ENCODE measurements at regions not wholly inside any gene's neighbourhood (a gene's known extent, or its start where the extent isn't known, plus 50 kb on each side); places are given as distances from the start of the nearest gene placed in this dataset.

DNA sequence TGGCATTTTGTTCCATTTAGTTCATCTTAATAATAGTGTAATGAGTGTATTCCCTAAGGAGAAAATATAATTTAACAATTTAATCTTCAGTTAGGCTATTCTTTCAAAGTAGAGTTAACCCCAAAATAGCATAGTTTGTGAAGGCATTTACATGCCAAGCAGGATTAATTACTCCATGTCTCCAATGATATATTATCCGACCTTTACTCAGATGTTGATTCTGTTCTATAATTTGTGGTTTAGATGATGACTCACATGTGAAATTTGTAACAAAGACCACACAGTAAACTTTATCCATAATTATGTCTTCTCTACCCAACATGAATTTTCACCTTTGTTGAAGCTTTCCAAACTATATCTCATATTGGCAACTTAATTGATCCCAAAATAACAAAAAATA lies 2065.2 kb downstream of the MRPL39 start:
- DNase-seq (ENCODE audit: extremely low read depth in 1 of 2, low read depth in 1 of 2) = no peak

GRCh38 chr21:23541571-23541970 lies 2065.7 kb downstream of the MRPL39 start:
- no peak for DNase-seq (ENCODE audit: extremely low read depth in 1 of 2, low read depth in 1 of 2)

GRCh38 chr21:23534850-23535249 lies 2072.4 kb downstream of the MRPL39 start:
- DNase-seq (ENCODE audit: extremely low read depth in 1 of 2, low read depth in 1 of 2) = no peak

DNA sequence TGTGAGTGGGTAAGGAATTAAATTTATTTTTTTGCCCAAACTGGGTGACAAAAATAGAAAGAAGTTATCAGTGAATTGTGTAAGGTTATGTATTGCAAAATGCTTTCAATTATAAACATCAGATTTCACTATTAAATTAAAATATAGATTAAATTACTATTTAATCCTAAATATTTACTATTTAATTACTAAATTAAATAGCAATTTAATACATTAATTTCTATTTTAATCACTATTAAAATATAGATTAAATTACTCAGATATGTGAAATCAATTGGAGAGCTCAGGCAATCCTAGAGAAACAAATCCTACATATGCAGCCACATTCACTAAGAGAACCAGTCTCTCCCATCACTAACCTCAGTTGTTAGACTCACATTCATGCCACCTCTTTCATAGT lies 2075.8 kb downstream of the MRPL39 start:
- DNase-seq (ENCODE audit: extremely low read depth in 1 of 2, low read depth in 1 of 2) = no peak

DNA sequence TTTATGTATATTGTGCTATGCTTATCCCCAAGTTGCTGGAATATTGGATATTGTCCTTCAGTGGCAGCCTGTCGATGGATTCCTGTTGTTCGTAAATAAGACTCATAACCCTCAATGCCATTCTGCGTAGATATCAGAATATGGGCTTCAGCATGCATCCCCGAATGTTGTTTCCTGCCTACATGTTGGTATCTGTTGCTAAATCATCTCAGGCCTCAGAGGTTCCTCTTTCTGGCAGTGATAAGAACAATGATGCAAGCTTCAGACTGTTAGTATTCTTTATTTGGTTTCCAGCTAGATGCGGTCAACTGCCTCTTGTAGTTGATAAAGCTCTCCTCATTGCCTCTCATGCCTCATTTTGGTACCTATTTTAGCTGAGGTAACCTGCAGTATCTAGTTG lies 2082.6 kb downstream of the MRPL39 start:
- DNase-seq (ENCODE audit: extremely low read depth in 1 of 2, low read depth in 1 of 2) = no peak

- DNase-seq (ENCODE audit: extremely low read depth in 1 of 2, low read depth in 1 of 2) = no peak
Observed at GRCh38 chr21:23522751-23523150, 2084.5 kb downstream of the MRPL39 start.

- DNase-seq (ENCODE audit: extremely low read depth in 1 of 2, low read depth in 1 of 2) = no peak
Observed at GRCh38 chr21:23507501-23507900, 2099.8 kb downstream of the MRPL39 start.

DNA sequence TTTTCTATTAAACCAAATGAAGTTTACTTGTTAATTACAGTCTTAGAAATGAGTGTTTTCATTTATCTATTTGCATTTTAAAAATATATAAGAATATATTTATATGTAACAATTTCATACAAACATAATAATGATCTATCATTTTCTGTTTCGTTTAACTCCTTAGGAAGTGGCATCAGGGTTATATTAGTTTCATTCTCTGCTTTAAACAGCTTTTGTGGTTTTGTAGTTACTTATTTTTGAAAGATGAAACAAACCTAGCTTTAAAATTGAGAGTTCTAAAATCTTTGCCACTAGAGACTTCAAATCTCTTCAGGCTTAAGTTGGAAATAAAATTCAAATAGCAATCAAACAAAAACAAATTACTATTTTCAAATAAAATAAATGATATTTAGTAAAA lies 2110.6 kb downstream of the MRPL39 start:
- no peak for DNase-seq (ENCODE audit: extremely low read depth in 1 of 2, low read depth in 1 of 2)

DNA sequence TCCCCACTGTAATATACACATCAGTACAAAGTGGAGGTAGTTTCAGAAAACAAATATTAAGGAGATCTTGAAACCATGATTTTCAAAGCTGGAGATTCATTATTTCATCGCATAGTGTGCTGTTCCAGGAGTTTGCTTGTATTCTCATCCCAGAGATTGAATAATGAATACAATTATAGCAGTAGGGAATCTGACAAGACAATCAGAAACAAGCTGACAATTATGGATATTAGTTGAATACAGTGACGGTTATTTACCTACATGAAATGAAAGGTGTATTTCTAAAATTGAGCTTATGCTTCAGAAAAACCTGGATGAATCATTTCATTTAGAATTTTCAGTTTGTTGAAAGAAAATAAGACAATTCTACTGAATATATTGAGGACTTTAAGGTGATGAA lies 2119.0 kb downstream of the MRPL39 start:
- DNase-seq (ENCODE audit: extremely low read depth in 1 of 2, low read depth in 1 of 2) = no peak

DNA sequence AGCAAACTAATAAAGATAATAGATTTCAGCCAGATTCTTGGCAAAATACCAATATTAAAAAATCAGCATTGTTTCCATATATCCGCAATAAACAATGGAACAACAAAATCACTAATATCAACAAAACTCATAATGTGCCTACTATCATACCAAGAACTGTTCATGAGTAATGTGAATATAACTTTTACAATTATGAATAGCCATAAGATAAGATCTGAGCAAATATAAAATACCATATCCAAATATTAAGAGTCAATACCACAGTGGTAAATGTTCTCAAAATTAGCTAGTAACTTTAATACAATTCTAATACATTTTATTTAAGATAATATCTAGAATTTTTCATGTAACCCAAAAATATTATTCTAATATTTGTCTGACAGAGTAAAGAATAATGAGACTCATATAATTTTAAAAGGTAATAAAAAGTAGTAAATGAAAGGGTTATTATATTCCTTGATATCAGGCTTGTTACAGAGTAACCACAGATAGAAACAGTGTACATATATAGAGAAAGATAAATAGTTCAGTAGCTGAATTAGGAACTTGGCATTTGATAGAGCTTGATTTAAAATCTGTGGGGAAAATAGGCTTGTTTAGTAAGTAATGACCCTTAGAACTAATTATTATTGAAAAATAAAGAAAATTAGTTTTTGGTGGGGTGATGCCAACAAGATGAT lies 2126.6 kb downstream of the MRPL39 start:
- DNase-seq (ENCODE audit: extremely low read depth in 1 of 2, low read depth in 1 of 2) = no peak

GRCh38 chr21:23478381-23478780 lies 2128.9 kb downstream of the MRPL39 start:
- DNase-seq (ENCODE audit: extremely low read depth in 1 of 2, low read depth in 1 of 2) = no peak

DNA sequence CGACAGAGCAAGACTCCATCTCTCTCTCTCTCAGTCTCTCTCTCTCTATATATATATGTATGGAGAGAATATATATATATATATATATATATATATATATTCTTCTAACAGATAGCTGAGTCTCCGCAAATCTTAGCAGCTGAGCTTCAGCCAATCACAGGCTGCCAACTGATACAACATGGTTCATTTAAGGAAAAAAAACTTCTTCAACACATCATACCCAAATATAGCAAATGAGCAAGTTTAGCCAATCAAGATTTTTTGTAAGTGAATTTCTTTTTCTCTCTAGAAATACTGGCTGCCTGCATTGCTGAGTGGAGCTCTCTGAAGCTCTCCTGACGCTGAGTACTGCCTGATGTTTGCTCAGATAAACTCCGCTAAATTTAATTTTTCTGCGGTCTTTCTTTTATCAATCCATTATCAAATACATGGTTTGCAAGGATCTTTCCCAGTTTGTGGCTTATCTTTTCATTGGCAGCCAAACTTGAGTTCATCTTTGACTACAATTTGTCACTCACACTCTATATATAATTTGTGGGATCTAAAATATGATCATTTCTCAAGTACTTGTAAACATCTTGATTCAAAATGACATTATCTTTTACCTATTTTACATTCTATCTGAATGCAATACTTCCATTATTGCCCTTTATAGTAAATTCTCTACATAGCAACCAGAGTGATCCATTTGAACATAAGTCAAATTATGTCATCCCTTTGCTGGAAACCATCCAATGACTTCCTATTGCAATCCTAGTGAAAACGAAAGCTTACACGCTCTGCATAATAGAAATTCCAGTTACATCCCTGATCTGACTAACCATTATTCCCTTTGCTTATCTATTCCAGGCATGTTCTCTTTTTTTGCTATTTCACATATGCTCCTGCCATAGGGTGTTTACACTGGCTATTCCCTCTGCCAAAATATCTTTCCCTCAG lies 2131.7 kb downstream of the MRPL39 start:
- DNase-seq (ENCODE audit: extremely low read depth in 1 of 2, low read depth in 1 of 2) = no peak

DNA sequence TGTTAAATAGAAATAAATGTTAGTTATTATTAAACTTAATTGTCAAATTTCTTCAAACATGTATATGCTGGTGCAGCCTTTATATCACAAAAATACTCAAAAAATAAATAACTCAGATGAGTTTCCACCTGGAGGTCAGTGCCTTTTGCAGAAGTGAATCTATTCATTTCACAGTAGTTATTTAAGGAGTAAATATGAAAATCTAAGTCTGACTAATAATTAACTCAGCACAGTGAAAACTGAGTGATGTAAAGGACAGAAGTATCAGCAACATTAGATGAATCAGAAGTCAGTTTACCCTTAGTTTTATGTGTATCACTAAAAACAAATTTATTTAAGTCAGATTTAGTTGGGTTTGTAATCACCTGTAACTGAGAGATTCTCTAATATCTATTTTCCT lies 2135.4 kb downstream of the MRPL39 start:
- no peak for DNase-seq (ENCODE audit: extremely low read depth in 1 of 2, low read depth in 1 of 2)

DNA sequence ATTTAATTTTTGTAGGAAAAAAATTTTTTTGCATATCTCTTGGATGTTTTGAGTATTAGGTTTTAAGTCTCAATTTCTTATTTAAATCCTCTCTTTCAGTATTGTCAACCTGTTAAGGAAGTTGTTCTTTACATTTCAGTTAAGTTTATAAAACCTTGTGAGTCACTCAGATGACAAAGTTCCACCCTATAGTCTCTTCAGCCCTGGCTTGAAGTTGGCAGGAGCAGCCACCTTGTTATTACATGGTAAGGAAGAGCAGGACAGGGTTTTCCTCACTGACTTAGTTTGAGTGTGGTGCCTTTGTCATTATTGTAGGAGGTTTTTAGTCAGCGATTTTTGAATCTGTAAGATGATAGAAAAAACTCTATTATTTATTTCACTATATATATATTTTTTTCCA lies 2143.9 kb downstream of the MRPL39 start:
- no peak for DNase-seq (ENCODE audit: extremely low read depth in 1 of 2, low read depth in 1 of 2)

- no peak for DNase-seq (ENCODE audit: extremely low read depth in 1 of 2, low read depth in 1 of 2)
Observed at GRCh38 chr21:23455676-23456075, 2151.6 kb downstream of the MRPL39 start.

DNA sequence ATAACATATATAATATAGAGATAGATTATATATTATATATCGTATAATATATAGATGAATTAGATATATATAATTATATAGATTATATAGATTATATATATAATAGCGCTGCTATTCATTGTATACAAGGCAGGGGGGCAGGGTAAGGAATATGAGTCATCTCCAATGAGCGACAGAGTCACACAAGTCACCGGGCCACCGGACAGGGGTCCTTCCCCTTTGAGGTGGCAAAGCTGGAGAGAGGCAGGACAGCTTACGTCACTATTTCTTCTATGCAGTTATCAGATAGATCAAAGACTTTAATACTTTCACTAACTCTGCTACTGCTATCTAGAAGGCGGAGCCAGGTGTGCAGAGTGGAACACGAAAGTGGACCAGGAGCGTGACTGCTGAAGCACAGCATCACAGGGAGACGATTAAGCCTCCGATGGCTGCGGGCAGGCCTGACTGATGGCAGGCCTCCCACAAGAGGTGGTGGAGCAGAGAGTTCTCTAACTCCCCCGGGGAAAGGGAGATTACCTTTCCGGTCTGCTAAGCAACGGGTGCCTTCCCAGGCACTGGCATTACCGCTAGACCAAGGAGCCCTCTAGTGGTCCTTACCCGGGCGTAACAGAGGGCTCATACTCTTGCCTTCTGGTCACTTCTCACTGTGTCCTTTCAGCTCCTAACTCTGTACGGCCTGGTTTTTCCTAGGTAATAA lies 2154.7 kb downstream of the MRPL39 start:
- DNase-seq (ENCODE audit: extremely low read depth in 1 of 2, low read depth in 1 of 2) = no peak

GRCh38 chr21:23445307-23445706 lies 2162.0 kb downstream of the MRPL39 start:
- DNase-seq (ENCODE audit: extremely low read depth in 1 of 2, low read depth in 1 of 2) = no peak

DNA sequence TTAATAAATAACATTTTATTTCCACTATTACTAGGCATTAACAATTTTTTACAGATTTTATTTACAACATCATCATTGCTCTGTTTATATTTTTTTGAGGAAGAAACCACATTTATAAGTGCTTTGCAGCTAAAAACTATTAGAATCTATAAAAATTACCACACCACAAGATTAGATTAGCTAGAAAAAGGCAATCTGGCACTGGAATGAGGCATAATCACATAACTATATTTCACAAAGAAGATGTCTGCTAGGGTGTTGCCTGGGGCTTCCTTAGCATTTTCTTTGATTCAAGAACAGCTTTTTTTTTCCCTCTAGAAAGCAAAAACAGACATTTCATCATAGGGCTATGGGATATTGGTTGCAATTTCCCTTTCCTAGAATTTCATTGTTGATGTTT lies 2169.2 kb downstream of the MRPL39 start:
- no peak for DNase-seq (ENCODE audit: extremely low read depth in 1 of 2, low read depth in 1 of 2)

DNA sequence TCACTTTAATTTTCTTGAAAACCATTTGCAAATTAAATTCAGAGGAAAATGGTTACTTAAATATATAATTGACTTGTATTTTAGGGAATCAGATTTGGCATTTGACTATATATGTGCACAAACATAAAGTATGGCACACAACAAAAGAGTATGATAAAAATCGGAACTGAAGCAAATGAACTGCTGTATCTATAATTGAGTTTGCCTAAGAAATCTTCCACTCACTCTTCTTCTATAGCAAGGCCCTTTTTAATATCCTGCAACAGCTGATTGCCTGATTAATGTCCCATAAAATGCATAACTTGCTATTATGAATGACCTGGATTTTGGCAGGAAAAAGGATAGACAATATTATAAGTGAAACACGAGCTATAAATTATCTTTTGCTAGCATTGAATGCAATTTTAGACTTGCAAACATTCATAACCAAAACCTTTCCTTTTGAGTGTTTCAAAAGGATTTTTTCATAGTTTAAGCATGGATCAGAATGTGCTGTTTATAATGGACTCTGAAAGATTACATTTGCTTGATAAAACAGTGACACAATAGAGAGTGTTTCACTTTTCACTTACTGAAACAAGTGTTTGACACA lies 2204.3 kb downstream of the MRPL39 start:
- DNase-seq (ENCODE audit: extremely low read depth in 1 of 2, low read depth in 1 of 2) = no peak

DNA sequence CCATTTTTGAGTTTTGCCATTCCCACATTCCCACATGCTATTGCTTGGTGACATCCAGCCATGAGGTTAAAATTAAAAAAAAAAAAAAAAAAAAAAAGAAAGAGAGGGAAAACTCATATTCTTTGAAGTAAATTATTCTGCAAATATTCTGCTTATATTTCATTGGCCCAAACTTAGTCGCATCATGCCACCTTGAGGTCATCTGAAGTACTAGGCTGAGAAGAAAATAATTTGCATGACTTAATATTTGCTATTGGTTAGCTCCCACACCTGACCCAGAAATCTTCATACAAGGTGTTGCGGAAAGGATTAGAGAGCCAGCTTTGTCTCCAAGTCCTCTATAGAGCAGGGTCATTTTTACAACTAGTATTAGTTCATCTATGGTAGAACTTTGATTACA lies 2206.0 kb downstream of the MRPL39 start:
- DNase-seq (ENCODE audit: extremely low read depth in 1 of 2, low read depth in 1 of 2) = no peak

DNA sequence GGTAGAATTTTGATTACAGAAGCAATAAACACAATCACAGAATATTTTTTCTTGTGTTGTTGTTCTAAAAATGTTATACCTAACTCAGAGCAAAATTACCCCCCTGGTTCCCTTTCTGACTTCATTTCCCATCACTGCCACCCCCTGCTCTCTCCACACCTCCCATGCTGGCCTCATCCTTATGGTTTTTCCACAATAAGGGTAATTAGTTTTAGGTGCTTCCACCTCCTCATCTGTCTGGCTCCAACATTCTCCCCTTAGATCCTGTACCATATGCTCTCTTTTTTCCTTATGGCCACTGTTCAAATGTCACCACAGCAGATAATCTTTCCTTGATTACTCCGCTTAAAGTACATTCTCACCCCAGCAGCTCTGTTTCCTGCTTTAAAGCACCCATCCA lies 2208.6 kb downstream of the MRPL39 start:
- DNase-seq (ENCODE audit: extremely low read depth in 1 of 2, low read depth in 1 of 2) = no peak

Data from stimulated activated CD8-positive, alpha-beta memory T cell treated with anti-CD3 and anti-CD28 coated beads, Interleukin-7, amount 100 ng/mL, for 48 hours (primary cell).